SK-N-SH treated with all-trans-retinoic acid at 6 μM for 48 hours (cell line): ENCODE measurements at regions not wholly inside any gene's neighbourhood (a gene's known extent, or its start where the extent isn't known, plus 50 kb on each side); places are given as distances from the start of the nearest gene placed in this dataset.

Source experiments
- ATAC-seq: fragments of 200-7000 bp; cut with Tn5 transposase; 3 replicates; pipeline ENCODE4 v1.9.1; 2020; ENCODE audit warnings: mild to moderate bottlenecking, moderate library complexity
- ARNTL ChIP-seq: fragments of 450-650 bp; formaldehyde crosslinking; IDR thresholded peaks from 2 replicates; pipeline ENCODE4 v1.5.0; 2020; ENCODE audit warnings: low read depth, mild to moderate bottlenecking, moderate library complexity, borderline replicate concordance
- CSDC2 ChIP-seq: fragments of 250-450 bp; sonication (Bioruptor Pico); IDR thresholded peaks from 2 replicates; pipeline ENCODE4 v1.5.0; 2020; ENCODE audit warnings: mild to moderate bottlenecking, moderate library complexity
- CSRNP3 ChIP-seq: fragments of 250-450 bp; sonication (Bioruptor Pico); IDR thresholded peaks from 2 replicates; pipeline ENCODE4 v1.5.1; 2021; ENCODE audit warnings: mild to moderate bottlenecking, moderate library complexity
- ESRRG ChIP-seq: fragments of 250-450 bp; sonication (Bioruptor Pico); IDR thresholded peaks from 2 replicates; pipeline ENCODE4 v1.6.1; 2021; ENCODE audit warnings: mild to moderate bottlenecking
- GLIS3 ChIP-seq: fragments of 250-450 bp; sonication (Bioruptor Pico); IDR thresholded peaks from 2 replicates; pipeline ENCODE4 v1.5.0; 2020; ENCODE audit warnings: mild to moderate bottlenecking, moderate library complexity
- ISL1 ChIP-seq: fragments of 250-450 bp; sonication (Bioruptor Pico); IDR thresholded peaks from 2 replicates; pipeline ENCODE4 v2.1.2; 2022; ENCODE audit warnings: mild to moderate bottlenecking, moderate library complexity
- OSR1 ChIP-seq: fragments of 250-450 bp; sonication (Bioruptor Pico); IDR thresholded peaks from 2 replicates; pipeline ENCODE4 v1.8.0; 2022; ENCODE audit warnings: moderate library complexity, mild to moderate bottlenecking, inconsistent platforms
- POU6F1 ChIP-seq: fragments of 250-450 bp; sonication (Bioruptor Pico); IDR thresholded peaks from 2 replicates; pipeline ENCODE4 v1.8.0; 2021; ENCODE audit warnings: low read depth, mild to moderate bottlenecking, moderate library complexity, borderline replicate concordance
- RARB ChIP-seq: fragments of 250-450 bp; sonication (Bioruptor Pico); IDR thresholded peaks from 2 replicates; pipeline ENCODE4 v1.8.0; 2021; ENCODE audit warnings: mild to moderate bottlenecking, moderate library complexity
- SNAI2 ChIP-seq: fragments of 250-450 bp; sonication (Bioruptor Pico); IDR thresholded peaks from 2 replicates; pipeline ENCODE4 v1.5.0; 2020; ENCODE audit warnings: mild to moderate bottlenecking, moderate library complexity
- TCF4 ChIP-seq: fragments of 250-450 bp; sonication (Bioruptor Pico); IDR thresholded peaks from 2 replicates; pipeline ENCODE4 v1.8.0; 2021; ENCODE audit warnings: mild to moderate bottlenecking, moderate library complexity, borderline replicate concordance
- TOX ChIP-seq: fragments of 250-450 bp; sonication (Bioruptor Pico); IDR thresholded peaks from 2 replicates; pipeline ENCODE4 v1.8.0; 2021; ENCODE audit warnings: mild to moderate bottlenecking, moderate library complexity, borderline replicate concordance
- ZC3H10 ChIP-seq: fragments of 250-450 bp; sonication (Bioruptor Pico); IDR thresholded peaks from 2 replicates; pipeline ENCODE4 v1.5.1; 2021; ENCODE audit warnings: mild to moderate bottlenecking, moderate library complexity
- ZFP30 ChIP-seq: fragments of 450-650 bp; formaldehyde crosslinking; IDR thresholded peaks from 2 replicates; pipeline ENCODE4 v1.5.0; 2022; ENCODE audit warnings: mild to moderate bottlenecking, moderate library complexity
- ZNF565 ChIP-seq: fragments of 450-650 bp; formaldehyde crosslinking; conservative IDR thresholded peaks from 2 replicates; pipeline ENCODE4 v1.5.0; 2020; ENCODE audit warnings: low read depth, mild to moderate bottlenecking, moderate library complexity
- ZNF70 ChIP-seq: fragments of 450-650 bp; formaldehyde crosslinking; IDR thresholded peaks from 2 replicates; pipeline ENCODE4 v1.5.0; 2020; ENCODE audit warnings: mild to moderate bottlenecking, moderate library complexity
- ZNF8 ChIP-seq: fragments of 450-650 bp; formaldehyde crosslinking; IDR thresholded peaks from 2 replicates; pipeline ENCODE4 v1.5.0; 2020; ENCODE audit warnings: mild to moderate bottlenecking, moderate library complexity
- TF ChIP-seq, protein P1 (sequence below): fragments of 250-450 bp; sonication (Bioruptor Pico); IDR thresholded peaks from 2 replicates; pipeline ENCODE4 v1.8.0; 2020; ENCODE audit warnings: mild to moderate bottlenecking, moderate library complexity, borderline replicate concordance
- TF ChIP-seq, protein P2 (sequence below): fragments of 250-450 bp; sonication (Bioruptor Pico); IDR thresholded peaks from 2 replicates; pipeline ENCODE4 v1.5.1; 2020; ENCODE audit warnings: low read depth, mild to moderate bottlenecking, moderate library complexity
- TF ChIP-seq, protein P3 (sequence below): fragments of 250-450 bp; sonication (Bioruptor Pico); IDR thresholded peaks from 2 replicates; pipeline ENCODE4 v1.5.0; 2020; ENCODE audit warnings: mild to moderate bottlenecking, moderate library complexity

DNA sequence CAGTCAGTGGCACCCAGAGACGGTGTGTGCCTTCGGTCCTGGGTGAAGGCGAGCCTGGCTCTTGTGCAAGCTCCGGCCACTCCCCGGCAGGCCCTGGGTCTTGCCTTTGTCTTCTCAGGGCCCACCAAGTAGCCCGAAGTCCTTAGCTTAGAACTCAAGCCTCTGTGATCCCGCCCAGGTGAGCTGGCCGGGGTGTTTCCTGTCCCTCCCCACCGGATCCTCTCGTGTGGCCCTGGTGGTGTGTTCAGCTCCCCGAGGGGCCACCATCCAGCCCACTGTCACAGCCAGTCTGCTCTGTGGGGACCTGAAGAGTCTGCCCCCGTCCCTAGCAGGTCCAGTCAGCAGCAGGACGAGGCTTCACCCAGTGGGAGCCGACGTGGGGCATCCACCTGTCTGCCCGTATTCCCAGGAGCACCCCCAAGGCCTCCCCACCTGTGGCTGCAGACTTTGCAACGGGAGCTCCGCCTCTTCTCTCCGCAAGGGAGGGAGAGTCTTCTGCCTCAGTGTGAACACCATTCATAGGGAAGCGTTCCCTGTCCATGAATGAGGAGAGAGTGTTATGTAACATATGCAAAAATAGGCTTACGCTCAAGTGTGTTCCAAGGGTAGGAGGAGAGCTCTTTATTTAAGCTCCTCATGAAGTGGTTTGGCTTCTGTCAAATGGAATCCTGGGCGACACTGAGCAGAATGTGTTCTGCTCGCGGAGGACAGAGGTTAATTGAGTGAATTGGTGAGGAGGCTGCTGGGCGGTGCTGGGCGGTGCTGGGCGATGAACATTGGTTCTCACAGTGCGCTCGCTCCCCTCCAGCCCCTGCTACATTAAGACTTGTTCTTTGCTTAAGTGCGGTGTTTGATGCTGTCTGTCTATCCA, 108.9 kb downstream of the CRYAA start:
- TF ChIP-seq RARB (no peak), GLIS3 (CRISPR knock-in tag) (no peak), TOX (CRISPR knock-in tag) (no peak), ZNF70 (CRISPR knock-in tag) (no peak), CSRNP3 (CRISPR knock-in tag) (no peak), ESRRG (no peak), ZNF565 (CRISPR knock-in tag) (no peak), ISL1 (CRISPR knock-in tag) (no peak), TCF4 (CRISPR knock-in tag) (no peak), OSR1 (CRISPR knock-in tag) (no peak), ARNTL (CRISPR knock-in tag) (no peak)
- ATAC-seq: no peak

- no peak for ATAC-seq
- TF ChIP-seq, protein P1, sequence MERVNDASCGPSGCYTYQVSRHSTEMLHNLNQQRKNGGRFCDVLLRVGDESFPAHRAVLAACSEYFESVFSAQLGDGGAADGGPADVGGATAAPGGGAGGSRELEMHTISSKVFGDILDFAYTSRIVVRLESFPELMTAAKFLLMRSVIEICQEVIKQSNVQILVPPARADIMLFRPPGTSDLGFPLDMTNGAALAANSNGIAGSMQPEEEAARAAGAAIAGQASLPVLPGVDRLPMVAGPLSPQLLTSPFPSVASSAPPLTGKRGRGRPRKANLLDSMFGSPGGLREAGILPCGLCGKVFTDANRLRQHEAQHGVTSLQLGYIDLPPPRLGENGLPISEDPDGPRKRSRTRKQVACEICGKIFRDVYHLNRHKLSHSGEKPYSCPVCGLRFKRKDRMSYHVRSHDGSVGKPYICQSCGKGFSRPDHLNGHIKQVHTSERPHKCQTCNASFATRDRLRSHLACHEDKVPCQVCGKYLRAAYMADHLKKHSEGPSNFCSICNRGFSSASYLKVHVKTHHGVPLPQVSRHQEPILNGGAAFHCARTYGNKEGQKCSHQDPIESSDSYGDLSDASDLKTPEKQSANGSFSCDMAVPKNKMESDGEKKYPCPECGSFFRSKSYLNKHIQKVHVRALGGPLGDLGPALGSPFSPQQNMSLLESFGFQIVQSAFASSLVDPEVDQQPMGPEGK: no peak
- TF ChIP-seq POU6F1 (no peak), ZNF8 (CRISPR knock-in tag) (no peak), TOX (CRISPR knock-in tag) (no peak), OSR1 (CRISPR knock-in tag) (no peak), TCF4 (CRISPR knock-in tag) (no peak), ZFP30 (no peak), ZC3H10 (CRISPR knock-in tag) (no peak)
- TF ChIP-seq, protein P2, sequence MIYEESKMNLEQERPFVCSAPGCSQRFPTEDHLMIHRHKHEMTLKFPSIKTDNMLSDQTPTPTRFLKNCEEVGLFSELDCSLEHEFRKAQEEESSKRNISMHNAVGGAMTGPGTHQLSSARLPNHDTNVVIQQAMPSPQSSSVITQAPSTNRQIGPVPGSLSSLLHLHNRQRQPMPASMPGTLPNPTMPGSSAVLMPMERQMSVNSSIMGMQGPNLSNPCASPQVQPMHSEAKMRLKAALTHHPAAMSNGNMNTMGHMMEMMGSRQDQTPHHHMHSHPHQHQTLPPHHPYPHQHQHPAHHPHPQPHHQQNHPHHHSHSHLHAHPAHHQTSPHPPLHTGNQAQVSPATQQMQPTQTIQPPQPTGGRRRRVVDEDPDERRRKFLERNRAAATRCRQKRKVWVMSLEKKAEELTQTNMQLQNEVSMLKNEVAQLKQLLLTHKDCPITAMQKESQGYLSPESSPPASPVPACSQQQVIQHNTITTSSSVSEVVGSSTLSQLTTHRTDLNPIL (CRISPR knock-in tag): no peak
Measured at GRCh38 chr21:43276811-43277210, 108.0 kb downstream of the CRYAA start.

GRCh38 chr21:43275421-43276211, 106.8 kb downstream of the CRYAA start:
- TF ChIP-seq OSR1 (CRISPR knock-in tag) (no peak), RARB (no peak), ZNF565 (CRISPR knock-in tag) (no peak), TCF4 (CRISPR knock-in tag) (no peak), CSDC2 (CRISPR knock-in tag) (no peak), ZNF70 (CRISPR knock-in tag) (no peak), ZC3H10 (CRISPR knock-in tag) (no peak), SNAI2 (CRISPR knock-in tag) (no peak), GLIS3 (CRISPR knock-in tag) (no peak), ARNTL (CRISPR knock-in tag) (no peak)
- TF ChIP-seq, protein P3, sequence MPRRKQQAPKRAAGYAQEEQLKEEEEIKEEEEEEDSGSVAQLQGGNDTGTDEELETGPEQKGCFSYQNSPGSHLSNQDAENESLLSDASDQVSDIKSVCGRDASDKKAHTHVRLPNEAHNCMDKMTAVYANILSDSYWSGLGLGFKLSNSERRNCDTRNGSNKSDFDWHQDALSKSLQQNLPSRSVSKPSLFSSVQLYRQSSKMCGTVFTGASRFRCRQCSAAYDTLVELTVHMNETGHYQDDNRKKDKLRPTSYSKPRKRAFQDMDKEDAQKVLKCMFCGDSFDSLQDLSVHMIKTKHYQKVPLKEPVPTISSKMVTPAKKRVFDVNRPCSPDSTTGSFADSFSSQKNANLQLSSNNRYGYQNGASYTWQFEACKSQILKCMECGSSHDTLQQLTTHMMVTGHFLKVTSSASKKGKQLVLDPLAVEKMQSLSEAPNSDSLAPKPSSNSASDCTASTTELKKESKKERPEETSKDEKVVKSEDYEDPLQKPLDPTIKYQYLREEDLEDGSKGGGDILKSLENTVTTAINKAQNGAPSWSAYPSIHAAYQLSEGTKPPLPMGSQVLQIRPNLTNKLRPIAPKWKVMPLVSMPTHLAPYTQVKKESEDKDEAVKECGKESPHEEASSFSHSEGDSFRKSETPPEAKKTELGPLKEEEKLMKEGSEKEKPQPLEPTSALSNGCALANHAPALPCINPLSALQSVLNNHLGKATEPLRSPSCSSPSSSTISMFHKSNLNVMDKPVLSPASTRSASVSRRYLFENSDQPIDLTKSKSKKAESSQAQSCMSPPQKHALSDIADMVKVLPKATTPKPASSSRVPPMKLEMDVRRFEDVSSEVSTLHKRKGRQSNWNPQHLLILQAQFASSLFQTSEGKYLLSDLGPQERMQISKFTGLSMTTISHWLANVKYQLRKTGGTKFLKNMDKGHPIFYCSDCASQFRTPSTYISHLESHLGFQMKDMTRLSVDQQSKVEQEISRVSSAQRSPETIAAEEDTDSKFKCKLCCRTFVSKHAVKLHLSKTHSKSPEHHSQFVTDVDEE (CRISPR knock-in tag): no peak
- TF ChIP-seq, protein P1: no peak
- TF ChIP-seq, protein P2 (CRISPR knock-in tag): no peak
- no peak for ATAC-seq
